ENCODE measurements at regions not wholly inside any gene's neighbourhood (a gene's known extent, or its start where the extent isn't known, plus 50 kb on each side); places are given as distances from the start of the nearest gene placed in this dataset.

GRCh38 chr4:23685471-23685870, 204.4 kb downstream of the PPARGC1A start:
- TF ChIP-seq CTCF (IDR thresholded peaks at IDR 0.05; ENCODE audit: control extremely low read depth, extremely low read depth, low read depth, missing control alignments): no peak
- CTCF ChIA-PET: no interaction called here
- POLR2A ChIA-PET: no interaction called here
- DNase-seq (ENCODE audit: extremely low spot score): no peak

- ChIA-PET POLR2A (no interaction called here), CTCF (interaction anchor here (1.0 kb wide), 1 partner anchor 10 kb away, joined by 3 read pairs; no protein-coding TSS in a partner anchor)
- TF ChIP-seq CTCF (IDR thresholded peaks at IDR 0.05; ENCODE audit: control extremely low read depth, extremely low read depth, low read depth, missing control alignments): no peak
- no peak for DNase-seq (ENCODE audit: extremely low spot score)
These were observed 209.0 kb downstream of the PPARGC1A start for GRCh38 chr4:23680671-23681518.

- POLR2A ChIA-PET: no interaction called here
These were observed 215.2 kb downstream of the PPARGC1A start for GRCh38 chr4:23674694-23675093.

GRCh38 chr4:23667659-23668058, 222.2 kb downstream of the PPARGC1A start:
- DNase-seq (ENCODE audit: extremely low spot score): no peak
- ChIA-PET CTCF (interaction anchor here (0.8 to 1.3 kb wide), 4 partner anchors 9 to 16 kb away, joined by 3 to 5 read pairs (median 4); no protein-coding TSS in a partner anchor), POLR2A (no interaction called here)
- no peak for TF ChIP-seq CTCF (IDR thresholded peaks at IDR 0.05; ENCODE audit: control extremely low read depth, extremely low read depth, low read depth, missing control alignments)

More at GRCh38 chr4:23674694-23675093, 215.2 kb downstream of the PPARGC1A start:
- DNase-seq (ENCODE audit: extremely low spot score): no peak
- no peak for TF ChIP-seq CTCF (IDR thresholded peaks at IDR 0.05; ENCODE audit: control extremely low read depth, extremely low read depth, low read depth, missing control alignments)
- CTCF ChIA-PET: interaction anchor here (0.7 kb wide), 1 partner anchor 9 kb away, joined by 3 read pairs; no protein-coding TSS in a partner anchor

GRCh38 chr4:23660865-23661264, 229.0 kb downstream of the PPARGC1A start:
- no peak for DNase-seq (ENCODE audit: extremely low spot score)
- CTCF ChIA-PET: interaction anchor here (0.6 kb wide), 1 partner anchor 23 kb away, joined by 3 read pairs; no protein-coding TSS in a partner anchor
- POLR2A ChIA-PET: no interaction called here
- TF ChIP-seq CTCF (IDR thresholded peaks at IDR 0.05; ENCODE audit: control extremely low read depth, extremely low read depth, low read depth, missing control alignments): no peak

GRCh38 chr4:23654791-23655190, 235.1 kb downstream of the PPARGC1A start:
- TF ChIP-seq CTCF (IDR thresholded peaks at IDR 0.05; ENCODE audit: control extremely low read depth, extremely low read depth, low read depth, missing control alignments): no peak
- POLR2A ChIA-PET: no interaction called here
- CTCF ChIA-PET: no interaction called here
- DNase-seq (ENCODE audit: extremely low spot score): no peak

Measured in GM10248 (cell line).